K562 (cell line): ENCODE measurements at regions not wholly inside any gene's neighbourhood (a gene's known extent, or its start where the extent isn't known, plus 50 kb on each side); places are given as distances from the start of the nearest gene placed in this dataset.

ENCODE experiments used
- ATAC-seq: fragments of 200-7000 bp; cut with Tn5 transposase; 3 replicates; pipeline ENCODE4 v1.9.1; 2020; ENCODE audit warnings: moderate library complexity
- BruUV-seq: library from RNA; stranded (reverse); fragments of 400-500 nt; replicated peaks from 2 replicates; lab custom pipeline; 2021; lab: Mats Ljungman, UMichigan
- CTCF ChIA-PET: fragments of 300-600 bp; formaldehyde crosslinking; extraction: SDS; loops from one replicate; lab custom pipeline; 2021; ENCODE audit warnings: low intra/inter-chr PET ratio; lab: Yijun Ruan, JAX
- POLR2A ChIA-PET: fragments of 300-600, 350-650 bp; sonication (Branson Sonifier 250); formaldehyde crosslinking; extraction: SDS; loops from one replicate; lab custom pipeline; 2021; ENCODE audit warnings: antibody characterized with exemption, inconsistent platforms; lab: Yijun Ruan, JAX
- DNase-seq, 4 experiments: peaks; one replicate each; pipeline versions ENCODE4 v3.0.0 to v3.0.0-alpha.2; 2011 to 2018; ENCODE audit warnings: low spot score in 3 of 4, mixed read lengths in 3 of 4; ENCODE audit errors: extremely low read depth in 1 of 4
- FAIRE-seq: peaks from 2 replicates; lab custom pipeline; 2011; peaks lifted over from hg19 to GRCh38; lab: Jason Lieb, UNC
- H2AFZ ChIP-seq: 2 replicates; pipeline ENCODE4 v1.6.0; 2011; ENCODE audit warnings: low read depth, low read length, control low read depth, inconsistent platforms
- H3K27ac ChIP-seq: fragments of 200-600 bp; 3 replicates; pipeline ENCODE4 v1.8.0; 2011; ENCODE audit warnings: low read depth, mild to moderate bottlenecking, control low read depth, inconsistent platforms, low read length, moderate library complexity, mixed read lengths; ENCODE audit errors: extremely low read depth
- H3K27me3 ChIP-seq, 2 experiments: fragments of 300-600 bp in 1 of 2; 2 replicates in 1 of 2; 3 replicates in 1 of 2; pipeline versions ENCODE4 v1.6.0 to v1.8.0; 2011; ENCODE audit warnings: inconsistent platforms in 2 of 2, low read length in 2 of 2, mild to moderate bottlenecking in 1 of 2, mixed read lengths in 1 of 2, moderate library complexity in 1 of 2; ENCODE audit not compliant: control insufficient read depth in 2 of 2, insufficient read depth in 2 of 2
- H3K36me3 ChIP-seq: fragments of 300-600 bp; 3 replicates; pipeline ENCODE4 v1.8.0; 2011; ENCODE audit warnings: mild to moderate bottlenecking, low read length, inconsistent platforms; ENCODE audit not compliant: control insufficient read depth, insufficient read depth
- H3K4me1 ChIP-seq, 2 experiments: fragments of 200-600 bp in 1 of 2; replicated peaks in 1 of 2; 2 replicates in 1 of 2; 3 replicates in 1 of 2; pipeline versions ENCODE4 v1.5.1 to v1.8.0; 2011; ENCODE audit warnings: inconsistent platforms in 2 of 2, low read length in 2 of 2, mild to moderate bottlenecking in 1 of 2, mixed read lengths in 1 of 2, moderate library complexity in 1 of 2; ENCODE audit not compliant: control insufficient read depth in 2 of 2, insufficient read depth in 2 of 2
- H3K4me2 ChIP-seq: 2 replicates; pipeline ENCODE4 v1.6.1; 2011; ENCODE audit warnings: low read length, control low read depth, inconsistent platforms, mixed read lengths; ENCODE audit not compliant: insufficient read depth
- H3K4me3 ChIP-seq: fragments of 200-600 bp; sonication (generic), shearing (Covaris generic); 2 replicates; pipeline ENCODE4 v1.5.1; 2016; ENCODE audit warnings: control low read depth, inconsistent platforms
- H3K79me2 ChIP-seq: fragments of 200-600 bp; 3 replicates; pipeline ENCODE4 v1.8.0; 2011; ENCODE audit warnings: low read length, inconsistent platforms; ENCODE audit not compliant: control insufficient read depth, insufficient read depth
- H3K9ac ChIP-seq, 2 experiments: 2 replicates each; pipeline versions ENCODE4 v1.6.0 to v1.6.1; 2011; ENCODE audit warnings: low read depth in 2 of 2, low read length in 2 of 2, control low read depth in 1 of 2, inconsistent platforms in 1 of 2, mild to moderate bottlenecking in 1 of 2, mixed read lengths in 1 of 2; ENCODE audit not compliant: insufficient read depth in 1 of 2
- H3K9me1 ChIP-seq: one replicate; pipeline ENCODE4 v1.6.0; 2011; ENCODE audit warnings: inconsistent platforms, mild to moderate bottlenecking, low read length, moderate library complexity; ENCODE audit not compliant: control insufficient read depth, insufficient read depth
- H3K9me3 ChIP-seq: replicated peaks from 2 replicates; pipeline ENCODE4 v1.5.1; 2011; ENCODE audit warnings: low read depth, low read length, inconsistent platforms; ENCODE audit not compliant: control insufficient read depth, insufficient read depth
- H4K20me1 ChIP-seq: replicated peaks from 2 replicates; pipeline ENCODE4 v1.6.1; 2011; ENCODE audit warnings: low read length, inconsistent platforms, mixed read lengths; ENCODE audit not compliant: control insufficient read depth, insufficient read depth
- BRCA1 ChIP-seq, 2 experiments: fragments of 450-650 bp in 1 of 2; sonication (generic) in 1 of 2; formaldehyde crosslinking in 1 of 2; IDR thresholded peaks; 2 replicates each; pipeline versions ENCODE4 v1.5.0 to v1.6.1; 2017 to 2020; ENCODE audit warnings: mild to moderate bottlenecking in 1 of 2, missing genetic modification reagents in 1 of 2
- COPS2 ChIP-seq: fragments of 450-650 bp; conservative IDR thresholded peaks from 2 replicates; pipeline ENCODE4 v1.6.1; 2016; ENCODE audit warnings: mild to moderate bottlenecking, moderate library complexity
- CXXC5 ChIP-seq: fragments of 250-450 bp; sonication (Bioruptor Pico); IDR thresholded peaks from 2 replicates; pipeline ENCODE4 v1.8.0; 2022; ENCODE audit warnings: inconsistent platforms, mild to moderate bottlenecking, moderate library complexity
- ELF2 ChIP-seq: fragments of 250-450 bp; sonication (Bioruptor Pico); IDR thresholded peaks from 2 replicates; pipeline ENCODE4 v1.5.0; 2021; ENCODE audit warnings: mild to moderate bottlenecking
- ETS2 ChIP-seq: IDR thresholded peaks from 2 replicates; pipeline ENCODE4 v1.6.1; 2016; ENCODE audit warnings: borderline replicate concordance, missing genetic modification characterization, mild to moderate bottlenecking, moderate library complexity, missing compliant biosample characterization; ENCODE audit not compliant: poor library complexity, severe bottlenecking
- GATA2 ChIP-seq: sonication (generic); formaldehyde crosslinking; IDR thresholded peaks from 2 replicates; pipeline ENCODE4 v1.4.0; 2020; ENCODE audit warnings: mild to moderate bottlenecking, missing genetic modification reagents
- HDAC1 ChIP-seq, 2 experiments: fragments of 450-650 bp; IDR thresholded peaks; 2 replicates each; pipeline ENCODE4 v1.6.1; 2016 to 2017; ENCODE audit warnings: inconsistent platforms in 1 of 2, mild to moderate bottlenecking in 1 of 2, moderate library complexity in 1 of 2
- HNRNPLL ChIP-seq: fragments of 200-400 bp; formaldehyde crosslinking; IDR thresholded peaks from 2 replicates; pipeline ENCODE4 v1.6.1; 2017; ENCODE audit warnings: low read length, low read depth, mild to moderate bottlenecking; ENCODE audit not compliant: poor library complexity, severe bottlenecking
- KDM5B ChIP-seq: fragments of 200-600 bp; sonication (generic); IDR thresholded peaks from 2 replicates; pipeline ENCODE4 v1.6.1; 2012; ENCODE audit warnings: low read depth, mild to moderate bottlenecking, moderate library complexity, low read length, control low read depth, inconsistent platforms; ENCODE audit not compliant: insufficient replicate concordance
- NUFIP1 ChIP-seq: fragments of 450-650 bp; IDR thresholded peaks from 2 replicates; pipeline ENCODE4 v1.6.1; 2018; ENCODE audit not compliant: partially characterized antibody
- PHF21A ChIP-seq: fragments of 450-650 bp; IDR thresholded peaks from 2 replicates; pipeline ENCODE4 v1.6.1; 2017; ENCODE audit warnings: low read depth, borderline replicate concordance
- RFX5 ChIP-seq: IDR thresholded peaks from 2 replicates; pipeline ENCODE4 v1.6.1; 2011; ENCODE audit warnings: low read depth, mild to moderate bottlenecking, improper control_type of control experiment, low read length
- SREBF1 ChIP-seq: fragments of 150-350 bp; IDR thresholded peaks from 2 replicates; pipeline ENCODE4 v1.6.1; 2014; ENCODE audit warnings: antibody characterized with exemption, low read depth, low read length, borderline replicate concordance
- TFAM ChIP-seq: fragments of 250-450 bp; sonication (Bioruptor Pico); conservative IDR thresholded peaks from 2 replicates; pipeline ENCODE4 v1.5.0; 2021; ENCODE audit warnings: mild to moderate bottlenecking, moderate library complexity
- ZFPM2 ChIP-seq: fragments of 250-450 bp; sonication (Bioruptor Pico); IDR thresholded peaks from 2 replicates; pipeline ENCODE4 v1.5.1; 2022; ENCODE audit warnings: mild to moderate bottlenecking
- ZKSCAN3 ChIP-seq: fragments of 250-450 bp; sonication (Bioruptor Pico); IDR thresholded peaks from 2 replicates; pipeline ENCODE4 v1.4.0; 2020
- ZNF696 ChIP-seq: fragments of 250-450 bp; sonication (Bioruptor Pico); conservative IDR thresholded peaks from 2 replicates; pipeline ENCODE4 v1.4.0; 2020; ENCODE audit warnings: mild to moderate bottlenecking, moderate library complexity
- in situ Hi-C: fragments of 300-500 bp; cut with MboI; formaldehyde crosslinking; loops from 4 replicates; pipeline ENCODE4 v1.15.0; 2018; ENCODE audit warnings: inconsistent platforms, mixed read lengths
- intact Hi-C: fragments of 100-400 bp; cut with micrococcal nuclease; formaldehyde crosslinking; loops from 2 replicates; pipeline ENCODE4 v1.14.2; 2022
- TF ChIP-seq, protein P1 (sequence below): fragments of 250-450 bp; sonication (Bioruptor Pico); IDR thresholded peaks from 2 replicates; pipeline ENCODE4 v1.5.0; 2020; ENCODE audit warnings: mild to moderate bottlenecking, borderline replicate concordance
- TF ChIP-seq, protein P2 (sequence below): fragments of 450-650 bp; formaldehyde crosslinking; IDR thresholded peaks from 2 replicates; pipeline ENCODE4 v1.4.0; 2022; ENCODE audit warnings: mild to moderate bottlenecking, moderate library complexity
- TF ChIP-seq, protein P3 (sequence below): fragments of 250-450 bp; sonication (Bioruptor Pico); IDR thresholded peaks from 2 replicates; pipeline ENCODE4 v1.4.0; 2020; ENCODE audit warnings: borderline replicate concordance

DNA sequence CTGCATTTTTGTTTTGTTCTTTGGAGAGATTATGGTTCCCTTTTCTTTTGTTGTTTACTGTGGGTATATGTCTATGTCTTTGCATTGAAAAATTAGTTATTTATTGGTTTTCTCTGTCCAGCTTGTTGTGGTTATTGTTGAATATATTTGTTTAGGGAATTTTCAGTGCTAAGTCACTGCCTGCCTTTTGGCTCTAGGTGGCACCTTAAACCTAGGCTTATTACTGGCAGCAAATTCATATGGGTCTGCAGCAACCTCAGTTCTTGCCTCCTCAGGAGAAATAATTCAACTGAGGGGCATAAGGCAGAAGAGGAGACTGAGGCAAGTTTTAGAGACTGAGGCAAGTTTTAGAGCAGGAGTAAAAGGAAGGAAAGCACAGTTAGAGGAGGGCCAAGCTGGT lies 1157.3 kb upstream of the AGA start:
- TF ChIP-seq PHF21A (no peak), HDAC1 (IDR thresholded peaks at IDR 0.05) (no peak), SREBF1 (no peak), KDM5B (no peak), ZNF696 (CRISPR knock-in tag) (no peak), GATA2 (no peak), ELF2 (CRISPR knock-in tag) (no peak), RFX5 (no peak), ZFPM2 (CRISPR knock-in tag) (no peak), CXXC5 (CRISPR knock-in tag) (no peak), BRCA1 (IDR thresholded peaks at IDR 0.05) (no peak), BRCA1 (CRISPR knock-in tag; IDR thresholded peaks at IDR 0.05) (no peak), NUFIP1 (no peak), ETS2 (no peak), TFAM (CRISPR knock-in tag) (no peak), COPS2 (no peak), HNRNPLL (no peak), ZKSCAN3 (no peak)
- TF ChIP-seq, protein P1, sequence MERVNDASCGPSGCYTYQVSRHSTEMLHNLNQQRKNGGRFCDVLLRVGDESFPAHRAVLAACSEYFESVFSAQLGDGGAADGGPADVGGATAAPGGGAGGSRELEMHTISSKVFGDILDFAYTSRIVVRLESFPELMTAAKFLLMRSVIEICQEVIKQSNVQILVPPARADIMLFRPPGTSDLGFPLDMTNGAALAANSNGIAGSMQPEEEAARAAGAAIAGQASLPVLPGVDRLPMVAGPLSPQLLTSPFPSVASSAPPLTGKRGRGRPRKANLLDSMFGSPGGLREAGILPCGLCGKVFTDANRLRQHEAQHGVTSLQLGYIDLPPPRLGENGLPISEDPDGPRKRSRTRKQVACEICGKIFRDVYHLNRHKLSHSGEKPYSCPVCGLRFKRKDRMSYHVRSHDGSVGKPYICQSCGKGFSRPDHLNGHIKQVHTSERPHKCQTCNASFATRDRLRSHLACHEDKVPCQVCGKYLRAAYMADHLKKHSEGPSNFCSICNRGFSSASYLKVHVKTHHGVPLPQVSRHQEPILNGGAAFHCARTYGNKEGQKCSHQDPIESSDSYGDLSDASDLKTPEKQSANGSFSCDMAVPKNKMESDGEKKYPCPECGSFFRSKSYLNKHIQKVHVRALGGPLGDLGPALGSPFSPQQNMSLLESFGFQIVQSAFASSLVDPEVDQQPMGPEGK (CRISPR knock-in tag), result no peak
- TF ChIP-seq, protein P2, sequence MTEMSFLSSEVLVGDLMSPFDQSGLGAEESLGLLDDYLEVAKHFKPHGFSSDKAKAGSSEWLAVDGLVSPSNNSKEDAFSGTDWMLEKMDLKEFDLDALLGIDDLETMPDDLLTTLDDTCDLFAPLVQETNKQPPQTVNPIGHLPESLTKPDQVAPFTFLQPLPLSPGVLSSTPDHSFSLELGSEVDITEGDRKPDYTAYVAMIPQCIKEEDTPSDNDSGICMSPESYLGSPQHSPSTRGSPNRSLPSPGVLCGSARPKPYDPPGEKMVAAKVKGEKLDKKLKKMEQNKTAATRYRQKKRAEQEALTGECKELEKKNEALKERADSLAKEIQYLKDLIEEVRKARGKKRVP (CRISPR knock-in tag), result no peak
- TF ChIP-seq, protein P3, sequence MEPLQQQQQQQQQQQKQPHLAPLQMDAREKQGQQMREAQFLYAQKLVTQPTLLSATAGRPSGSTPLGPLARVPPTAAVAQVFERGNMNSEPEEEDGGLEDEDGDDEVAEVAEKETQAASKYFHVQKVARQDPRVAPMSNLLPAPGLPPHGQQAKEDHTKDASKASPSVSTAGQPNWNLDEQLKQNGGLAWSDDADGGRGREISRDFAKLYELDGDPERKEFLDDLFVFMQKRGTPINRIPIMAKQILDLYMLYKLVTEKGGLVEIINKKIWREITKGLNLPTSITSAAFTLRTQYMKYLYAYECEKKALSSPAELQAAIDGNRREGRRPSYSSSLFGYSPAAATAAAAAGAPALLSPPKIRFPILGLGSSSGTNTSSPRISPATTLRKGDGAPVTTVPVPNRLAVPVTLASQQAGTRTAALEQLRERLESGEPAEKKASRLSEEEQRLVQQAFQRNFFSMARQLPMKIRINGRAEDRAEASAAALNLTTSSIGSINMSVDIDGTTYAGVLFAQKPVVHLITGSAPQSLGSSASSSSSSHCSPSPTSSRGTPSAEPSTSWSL (CRISPR knock-in tag), result no peak
- H3K79me2 ChIP-seq, result no peaks in the 10 kb centered on the region
- H3K27ac ChIP-seq, result no peak overlapping the region
- ATAC-seq (no peak), FAIRE-seq (no peak), DNase-seq (no peak)
- no peak overlapping the region for H2AFZ ChIP-seq
- BruUV-seq, result no TSS peak
- H3K4me1 ChIP-seq, result no peaks in the 10 kb centered on the region
- no peaks in the 10 kb centered on the region; the same call in 1 of the 2 replicates for H3K9me3 ChIP-seq
- H4K20me1 ChIP-seq, result no peaks in the 10 kb centered on the region
- no peaks in the 10 kb centered on the region for H3K36me3 ChIP-seq
- no peaks in the 10 kb centered on the region for H3K27me3 ChIP-seq
- no peak overlapping the region for H3K4me2 ChIP-seq
- H3K9ac ChIP-seq, result no peak overlapping the region
- no peaks in the 10 kb centered on the region for H3K9me1 ChIP-seq
- CTCF ChIA-PET, result no interaction called here
- intact Hi-C loops, result no loop called here
- no peak overlapping the region for H3K4me3 ChIP-seq
- in situ Hi-C loops, result no loop called here
- POLR2A ChIA-PET, result no interaction called here
